HL-60 (cell line): ENCODE measurements at regions not wholly inside any gene's neighbourhood (a gene's known extent, or its start where the extent isn't known, plus 50 kb on each side); places are given as distances from the start of the nearest gene placed in this dataset.

ENCODE experiments used
- DNase-seq, 2 experiments: peaks; one replicate each; pipeline ENCODE4 v3.0.0-alpha.2; 2010 to 2020; ENCODE audit warnings: low read depth in 1 of 2, low spot score in 1 of 2
- H3K27ac ChIP-seq: fragments of 250-450 bp; sonication (Bioruptor Pico); replicated peaks from 2 replicates; pipeline ENCODE4 v1.5.1; 2020; ENCODE audit warnings: mild to moderate bottlenecking, moderate library complexity
- H3K27me3 ChIP-seq: fragments of 250-450 bp; sonication (Bioruptor Pico); 2 replicates; pipeline ENCODE4 v1.5.1; 2021; ENCODE audit warnings: mild to moderate bottlenecking, moderate library complexity; ENCODE audit not compliant: insufficient read depth, poor library complexity, severe bottlenecking
- H3K4me3 ChIP-seq: replicated peaks from 2 replicates; pipeline ENCODE4 v1.5.1; 2011; ENCODE audit warnings: mild to moderate bottlenecking, control low read depth, low read length; ENCODE audit not compliant: insufficient read depth
- CTCF ChIP-seq: IDR thresholded peaks from one replicate; pipeline ENCODE4 v1.5.1; 2011; ENCODE audit warnings: low read length, control low read depth, inconsistent platforms; ENCODE audit not compliant: insufficient read depth
- GABPA ChIP-seq: IDR thresholded peaks from 2 replicates; pipeline ENCODE4 v1.6.1; 2012; ENCODE audit warnings: low read depth
- POLR2AphosphoS5 ChIP-seq: IDR thresholded peaks from 2 replicates; pipeline ENCODE4 v1.6.1; 2012; ENCODE audit warnings: low read depth
- REST ChIP-seq: IDR thresholded peaks from 2 replicates; pipeline ENCODE4 v1.6.1; 2012; ENCODE audit warnings: low read depth; ENCODE audit not compliant: insufficient replicate concordance
- SPI1 ChIP-seq: IDR thresholded peaks from 2 replicates; pipeline ENCODE4 v1.6.1; 2012; ENCODE audit warnings: low read depth, mild to moderate bottlenecking, borderline replicate concordance

- H3K4me3 ChIP-seq = no peak overlapping the region
- H3K27ac ChIP-seq = no peak overlapping the region
- H3K27me3 ChIP-seq = no peaks in the 10 kb centered on the region
- no peak for DNase-seq
- TF ChIP-seq REST (no peak), CTCF (no peak), SPI1 (no peak), POLR2AphosphoS5 (no peak), GABPA (no peak)
Observed at GRCh38 chr3:194792368-194792767, 106.7 kb downstream of the FAM43A start.

GRCh38 chr3:194797555-194798250, 112.0 kb downstream of the FAM43A start:
- Histone ChIP-seq H3K27ac (no peak overlapping the region), H3K27me3 (no peaks in the 10 kb centered on the region), H3K4me3 (no peak overlapping the region)
- DNase-seq = no peak
- TF ChIP-seq REST (no peak), GABPA (no peak), POLR2AphosphoS5 (no peak), SPI1 (no peak), CTCF (no peak)

- Histone ChIP-seq H3K27me3 (no peaks in the 10 kb centered on the region), H3K27ac (no peak overlapping the region), H3K4me3 (no peak overlapping the region)
- TF ChIP-seq SPI1 = no peak
- no peak for TF ChIP-seq GABPA
- no peak for TF ChIP-seq CTCF
- TF ChIP-seq REST = no peak
- no peak for TF ChIP-seq POLR2AphosphoS5
- no peak for DNase-seq
Observed at GRCh38 chr3:194798486-194798885, 112.8 kb downstream of the FAM43A start.
